ENCODE measurements at regions not wholly inside any gene's neighbourhood (a gene's known extent, or its start where the extent isn't known, plus 50 kb on each side); places are given as distances from the start of the nearest gene placed in this dataset.

DNA sequence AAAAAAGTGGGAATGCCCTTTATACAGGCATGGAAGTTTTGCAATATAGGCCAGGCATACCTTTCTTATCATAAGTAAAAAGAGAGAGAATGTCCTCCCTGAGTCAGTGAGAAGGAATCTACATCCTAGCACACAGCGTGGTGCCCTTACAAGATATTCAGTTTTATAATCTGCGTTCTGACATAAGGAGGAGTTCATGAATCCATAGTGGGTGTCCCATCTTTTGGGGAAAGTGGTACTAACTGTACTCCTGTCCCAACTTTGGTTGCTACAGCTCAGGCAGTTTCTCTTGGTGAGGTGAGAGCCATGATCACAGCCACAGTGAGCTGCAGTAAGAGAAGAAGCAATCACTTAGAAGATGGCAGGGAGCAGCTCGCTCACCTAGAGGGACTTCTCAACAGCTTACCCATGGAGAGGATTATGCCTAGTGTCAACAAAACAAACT, 332.9 kb downstream of the BCAT1 start:
- no peak for TF ChIP-seq EZH2 (IDR thresholded peaks at IDR 0.05; ENCODE audit: borderline replicate concordance, insufficient read depth, low read length, poor library complexity, severe bottlenecking)
- no peak for TF ChIP-seq CTCF (IDR thresholded peaks at IDR 0.05; ENCODE audit: poor library complexity, severe bottlenecking)
- TF ChIP-seq EP300 (conservative IDR thresholded peaks at IDR 0.05; ENCODE audit: poor library complexity, severe bottlenecking), result no peak
- TF ChIP-seq TAF1 (IDR thresholded peaks at IDR 0.05; ENCODE audit: low read depth), result no peak
- TF ChIP-seq, protein P1, sequence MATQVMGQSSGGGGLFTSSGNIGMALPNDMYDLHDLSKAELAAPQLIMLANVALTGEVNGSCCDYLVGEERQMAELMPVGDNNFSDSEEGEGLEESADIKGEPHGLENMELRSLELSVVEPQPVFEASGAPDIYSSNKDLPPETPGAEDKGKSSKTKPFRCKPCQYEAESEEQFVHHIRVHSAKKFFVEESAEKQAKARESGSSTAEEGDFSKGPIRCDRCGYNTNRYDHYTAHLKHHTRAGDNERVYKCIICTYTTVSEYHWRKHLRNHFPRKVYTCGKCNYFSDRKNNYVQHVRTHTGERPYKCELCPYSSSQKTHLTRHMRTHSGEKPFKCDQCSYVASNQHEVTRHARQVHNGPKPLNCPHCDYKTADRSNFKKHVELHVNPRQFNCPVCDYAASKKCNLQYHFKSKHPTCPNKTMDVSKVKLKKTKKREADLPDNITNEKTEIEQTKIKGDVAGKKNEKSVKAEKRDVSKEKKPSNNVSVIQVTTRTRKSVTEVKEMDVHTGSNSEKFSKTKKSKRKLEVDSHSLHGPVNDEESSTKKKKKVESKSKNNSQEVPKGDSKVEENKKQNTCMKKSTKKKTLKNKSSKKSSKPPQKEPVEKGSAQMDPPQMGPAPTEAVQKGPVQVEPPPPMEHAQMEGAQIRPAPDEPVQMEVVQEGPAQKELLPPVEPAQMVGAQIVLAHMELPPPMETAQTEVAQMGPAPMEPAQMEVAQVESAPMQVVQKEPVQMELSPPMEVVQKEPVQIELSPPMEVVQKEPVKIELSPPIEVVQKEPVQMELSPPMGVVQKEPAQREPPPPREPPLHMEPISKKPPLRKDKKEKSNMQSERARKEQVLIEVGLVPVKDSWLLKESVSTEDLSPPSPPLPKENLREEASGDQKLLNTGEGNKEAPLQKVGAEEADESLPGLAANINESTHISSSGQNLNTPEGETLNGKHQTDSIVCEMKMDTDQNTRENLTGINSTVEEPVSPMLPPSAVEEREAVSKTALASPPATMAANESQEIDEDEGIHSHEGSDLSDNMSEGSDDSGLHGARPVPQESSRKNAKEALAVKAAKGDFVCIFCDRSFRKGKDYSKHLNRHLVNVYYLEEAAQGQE (IDR thresholded peaks at IDR 0.05; ENCODE audit: borderline replicate concordance), result no peak
